HepG2 (cell line): ENCODE measurements at regions not wholly inside any gene's neighbourhood (a gene's known extent, or its start where the extent isn't known, plus 50 kb on each side); places are given as distances from the start of the nearest gene placed in this dataset.
A peak's percentile ranks its signal among the peaks of the same experiment; 100 is the strongest.

ENCODE experiments used
- CBX1 ChIP-seq: IDR thresholded peaks from one replicate; pipeline ENCODE4 v1.6.1; 2016; ENCODE audit warnings: antibody characterized with exemption, low read depth
- DNMT3B ChIP-seq: conservative IDR thresholded peaks from 2 replicates; pipeline ENCODE4 v1.6.1; 2016; ENCODE audit warnings: missing biosample characterization, control low read depth
- E2F1 ChIP-seq: sonication (generic); formaldehyde crosslinking; IDR thresholded peaks from 2 replicates; pipeline ENCODE4 v1.5.0; 2020; ENCODE audit warnings: missing genetic modification reagents
- GLMP ChIP-seq: sonication (generic); formaldehyde crosslinking; IDR thresholded peaks from 2 replicates; pipeline ENCODE4 v1.9.0; 2021; ENCODE audit warnings: missing genetic modification reagents, mild to moderate bottlenecking, borderline replicate concordance
- IRX3 ChIP-seq: sonication (generic); formaldehyde crosslinking; IDR thresholded peaks from 2 replicates; pipeline ENCODE4 v1.8.1; 2023; ENCODE audit warnings: mild to moderate bottlenecking, low read depth, missing genetic modification reagents, borderline replicate concordance
- KAT8 ChIP-seq: IDR thresholded peaks from 2 replicates; pipeline ENCODE4 v1.6.1; 2016; ENCODE audit warnings: missing genetic modification reagents, missing compliant biosample characterization
- KLF16 ChIP-seq, 2 experiments: sonication (generic) in 1 of 2; formaldehyde crosslinking in 1 of 2; IDR thresholded peaks; 2 replicates each; pipeline versions ENCODE4 v1.6.1 to v1.8.0; 2016 to 2023; ENCODE audit warnings: missing genetic modification reagents in 2 of 2, missing compliant biosample characterization in 1 of 2
- PAWR ChIP-seq: sonication (generic); formaldehyde crosslinking; IDR thresholded peaks from 2 replicates; pipeline ENCODE4 v1.4.0; 2020; ENCODE audit warnings: missing genetic modification reagents, mild to moderate bottlenecking, borderline replicate concordance
- PHF21A ChIP-seq: sonication (generic); formaldehyde crosslinking; IDR thresholded peaks from 2 replicates; pipeline ENCODE4 v1.5.0; 2020; ENCODE audit warnings: mild to moderate bottlenecking, missing genetic modification reagents
- PPARG ChIP-seq: conservative IDR thresholded peaks from 2 replicates; pipeline ENCODE4 v1.6.1; 2016; ENCODE audit warnings: missing biosample characterization, missing genetic modification reagents
- RAD21 ChIP-seq: fragments of 450-650 bp; formaldehyde crosslinking; IDR thresholded peaks from 2 replicates; pipeline ENCODE4 v1.5.0; 2020; ENCODE audit warnings: mild to moderate bottlenecking
- RBM22 ChIP-seq: fragments of 200-400 bp; formaldehyde crosslinking; optimal IDR thresholded peaks from 2 replicates; pipeline ENCODE3; 2017; ENCODE audit warnings: mild to moderate bottlenecking, low read length, moderate library complexity
- REPIN1 ChIP-seq: sonication (generic); formaldehyde crosslinking; IDR thresholded peaks from 2 replicates; pipeline ENCODE4 v1.8.0; 2022; ENCODE audit warnings: missing genetic modification reagents, low read depth, mild to moderate bottlenecking, borderline replicate concordance
- RXRB ChIP-seq: IDR thresholded peaks from 2 replicates; pipeline ENCODE4 v1.6.1; 2016; ENCODE audit warnings: borderline replicate concordance, missing genetic modification reagents, missing compliant biosample characterization
- SALL1 ChIP-seq: sonication (generic); formaldehyde crosslinking; IDR thresholded peaks from 2 replicates; pipeline ENCODE4 v1.8.0; 2022; ENCODE audit warnings: mild to moderate bottlenecking, missing genetic modification reagents
- TBL1XR1 ChIP-seq: fragments of 150-350 bp; IDR thresholded peaks from 2 replicates; pipeline ENCODE4 v1.6.1; 2014; ENCODE audit warnings: borderline replicate concordance, low read length; ENCODE audit not compliant: partially characterized antibody
- TFAP4 ChIP-seq: sonication (generic); IDR thresholded peaks from 2 replicates; pipeline ENCODE4 v1.6.1; 2016; ENCODE audit warnings: low read depth, borderline replicate concordance
- U2AF2 ChIP-seq: fragments of 200-400 bp; formaldehyde crosslinking; IDR thresholded peaks from 2 replicates; pipeline ENCODE4 v1.6.1; 2017; ENCODE audit warnings: low read depth, mild to moderate bottlenecking, low read length
- ZFP1 ChIP-seq: IDR thresholded peaks from 2 replicates; pipeline ENCODE4 v1.6.1; 2016
- ZKSCAN8 ChIP-seq: IDR thresholded peaks from 2 replicates; pipeline ENCODE4 v1.6.1; 2016; ENCODE audit warnings: borderline replicate concordance, missing genetic modification reagents, missing compliant biosample characterization
- ZNF207 ChIP-seq: fragments of 450-650 bp; IDR thresholded peaks from 2 replicates; pipeline ENCODE4 v1.6.1; 2016; ENCODE audit warnings: antibody characterized with exemption, borderline replicate concordance
- ZNF253 ChIP-seq: sonication (generic); formaldehyde crosslinking; IDR thresholded peaks from 2 replicates; pipeline ENCODE4 v1.8.0; 2022; ENCODE audit warnings: mild to moderate bottlenecking, missing genetic modification reagents, borderline replicate concordance
- ZNF292 ChIP-seq: sonication (generic); formaldehyde crosslinking; IDR thresholded peaks from 2 replicates; pipeline ENCODE4 v1.8.1; 2022; ENCODE audit warnings: mild to moderate bottlenecking, low read depth, missing genetic modification reagents, borderline replicate concordance
- ZNF333 ChIP-seq: sonication (generic); formaldehyde crosslinking; IDR thresholded peaks from 2 replicates; pipeline ENCODE4 v1.4.0; 2020; ENCODE audit warnings: mild to moderate bottlenecking, missing genetic modification reagents, borderline replicate concordance
- ZNF547 ChIP-seq: sonication (generic); formaldehyde crosslinking; IDR thresholded peaks from 2 replicates; pipeline ENCODE4 v1.5.1; 2020; ENCODE audit warnings: mild to moderate bottlenecking, missing genetic modification reagents
- ZNF558 ChIP-seq: sonication (generic); formaldehyde crosslinking; IDR thresholded peaks from 2 replicates; pipeline ENCODE4 v1.9.0; 2022; ENCODE audit warnings: mild to moderate bottlenecking, missing genetic modification reagents, borderline replicate concordance
- ZSCAN12 ChIP-seq: sonication (generic); formaldehyde crosslinking; IDR thresholded peaks from 2 replicates; pipeline ENCODE4 v1.9.0; 2021; ENCODE audit warnings: mild to moderate bottlenecking, missing genetic modification reagents
- TF ChIP-seq, protein P1 (sequence below): sonication (generic); formaldehyde crosslinking; IDR thresholded peaks from 2 replicates; pipeline ENCODE4 v1.4.0; 2020; ENCODE audit warnings: missing genetic modification reagents

GRCh38 chr10:30219971-30220751 is 128.9 kb downstream of the MTPAP start (continued):
- TF ChIP-seq TFAP4 (0 out of 2 replicates have a peak, but pooled peaks have one; percentile 8), PPARG (CRISPR knock-in tag) (peak; percentile 64; the same call in 1 of the 2 replicates), PAWR (CRISPR knock-in tag) (no peak), KAT8 (CRISPR knock-in tag) (no peak), DNMT3B (no peak), ZNF547 (no peak), RXRB (CRISPR knock-in tag) (peak; percentile 32; the same call in 1 of the 2 replicates), RAD21 (CRISPR knock-in tag) (no peak), PHF21A (no peak), GLMP (no peak), IRX3 (CRISPR knock-in tag) (no peak), TBL1XR1 (no peak), ZNF333 (CRISPR knock-in tag) (no peak), U2AF2 (no peak), SALL1 (peak; percentile 34; the same call in 1 of the 2 replicates), ZSCAN12 (CRISPR knock-in tag) (no peak), ZFP1 (CRISPR knock-in tag) (no peak), KLF16 (CRISPR knock-in tag; IDR thresholded peaks at IDR 0.05) (no peak), ZKSCAN8 (CRISPR knock-in tag) (no peak), ZNF207 (no peak), E2F1 (CRISPR knock-in tag) (no peak), ZNF292 (CRISPR knock-in tag) (peak; percentile 52; the same call in 1 of the 2 replicates), REPIN1 (CRISPR knock-in tag) (no peak), ZNF558 (CRISPR knock-in tag) (no peak), RBM22 (no peak), CBX1 (no peak), ZNF253 (no peak)
- TF ChIP-seq, protein P1, sequence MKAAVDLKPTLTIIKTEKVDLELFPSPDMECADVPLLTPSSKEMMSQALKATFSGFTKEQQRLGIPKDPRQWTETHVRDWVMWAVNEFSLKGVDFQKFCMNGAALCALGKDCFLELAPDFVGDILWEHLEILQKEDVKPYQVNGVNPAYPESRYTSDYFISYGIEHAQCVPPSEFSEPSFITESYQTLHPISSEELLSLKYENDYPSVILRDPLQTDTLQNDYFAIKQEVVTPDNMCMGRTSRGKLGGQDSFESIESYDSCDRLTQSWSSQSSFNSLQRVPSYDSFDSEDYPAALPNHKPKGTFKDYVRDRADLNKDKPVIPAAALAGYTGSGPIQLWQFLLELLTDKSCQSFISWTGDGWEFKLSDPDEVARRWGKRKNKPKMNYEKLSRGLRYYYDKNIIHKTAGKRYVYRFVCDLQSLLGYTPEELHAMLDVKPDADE (CRISPR knock-in tag), result no peak
